Astrocyte (in vitro differentiated cells and primary cell): ENCODE measurements at regions not wholly inside any gene's neighbourhood (a gene's known extent, or its start where the extent isn't known, plus 50 kb on each side); places are given as distances from the start of the nearest gene placed in this dataset.

ENCODE experiments used
- CTCF ChIP-seq: IDR thresholded peaks from 2 replicates; pipeline ENCODE4 v1.5.1; 2011; ENCODE audit warnings: low read depth, mild to moderate bottlenecking, inconsistent platforms, low read length, moderate library complexity; ENCODE audit not compliant: insufficient read depth
- EZH2 ChIP-seq: IDR thresholded peaks from 2 replicates; pipeline ENCODE4 v1.6.1; 2012; ENCODE audit warnings: mild to moderate bottlenecking, low read length, inconsistent platforms; ENCODE audit not compliant: insufficient read depth

DNA sequence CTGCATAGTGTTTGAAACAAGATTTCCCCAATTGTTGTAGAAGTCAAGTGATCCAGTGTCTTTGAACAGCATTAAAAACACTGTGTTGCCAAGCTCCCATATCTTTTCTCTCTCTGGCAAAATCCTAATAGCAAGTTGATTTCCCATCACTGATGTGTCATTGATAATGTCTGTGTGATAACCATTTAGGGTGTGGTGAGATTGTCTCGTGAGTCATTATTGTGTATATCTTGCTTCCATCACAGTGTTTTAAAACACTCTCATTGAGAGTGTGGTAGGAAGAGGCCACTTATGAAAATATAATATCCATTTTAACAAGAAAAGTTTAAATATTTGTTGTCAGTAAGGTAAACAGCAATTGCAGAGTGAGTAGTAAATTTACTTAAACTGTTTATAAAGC lies 74.7 kb downstream of the PRORP start:
- TF ChIP-seq CTCF = no peak
- no peak for TF ChIP-seq EZH2
